ENCODE measurements at regions not wholly inside any gene's neighbourhood (a gene's known extent, or its start where the extent isn't known, plus 50 kb on each side); places are given as distances from the start of the nearest gene placed in this dataset.

DNA sequence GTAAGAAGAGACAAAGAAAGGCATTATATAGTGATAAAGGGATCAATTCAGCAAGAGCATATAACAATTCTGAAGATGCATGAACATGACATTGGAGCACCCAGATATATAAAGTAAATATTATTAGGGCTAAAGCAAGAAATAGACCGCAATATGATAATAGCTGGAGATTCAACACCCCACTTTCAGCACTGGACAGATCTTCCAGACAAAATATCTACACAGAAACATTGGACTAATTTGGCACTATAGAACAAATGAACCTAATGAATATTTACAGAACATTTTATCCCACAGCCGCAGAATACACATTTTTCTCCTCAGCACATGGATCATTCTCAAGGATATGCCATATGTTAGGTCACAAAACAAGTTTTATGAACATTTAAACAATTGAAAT is 633.1 kb downstream of the JRKL start:
- Histone ChIP-seq H3K4me1 (replicated peaks in 1 of 2; ENCODE audit: control insufficient read depth in 2 of 2, insufficient read depth in 2 of 2, low read length in 2 of 2) (no peaks in the 10 kb centered on the region), H3K4me2 (ENCODE audit: insufficient read depth, low read length) (no peak overlapping the region), H4K20me1 (replicated peaks; ENCODE audit: control insufficient read depth, insufficient read depth, low read length) (no peaks in the 10 kb centered on the region), H3K9ac (ENCODE audit: insufficient read depth in 1 of 2, low read depth in 2 of 2, low read length in 2 of 2) (no peak overlapping the region), H3K27me3 (ENCODE audit: control insufficient read depth in 2 of 2, insufficient read depth in 2 of 2, low read length in 2 of 2) (no peaks in the 10 kb centered on the region), H3K9me3 (replicated peaks; ENCODE audit: control insufficient read depth, insufficient read depth, low read depth, low read length) (no peaks in the 10 kb centered on the region; the same call in none of the 2 replicates), H3K27ac (ENCODE audit: extremely low read depth, low read depth, low read length) (no peak overlapping the region), H3K4me3 (no peak overlapping the region), H3K36me3 (ENCODE audit: control insufficient read depth, insufficient read depth, low read length) (no peaks in the 10 kb centered on the region), H3K9me1 (ENCODE audit: control insufficient read depth, insufficient read depth, low read length) (no peaks in the 10 kb centered on the region), H3K79me2 (ENCODE audit: control insufficient read depth, insufficient read depth, low read length) (no peaks in the 10 kb centered on the region), H2AFZ (ENCODE audit: low read depth, low read length) (no peak overlapping the region)
- no TSS peak for BruUV-seq (replicated peaks)
- DNase-seq (ENCODE audit: extremely low read depth in 1 of 4, low spot score in 3 of 4) (no peak), FAIRE-seq (no peak), ATAC-seq (no peak)
- TF ChIP-seq ESRRA (IDR thresholded peaks at IDR 0.05; ENCODE audit: borderline replicate concordance, low read depth), result no peak
- TF ChIP-seq REST (IDR thresholded peaks at IDR 0.05; ENCODE audit: borderline replicate concordance), result peak; percentile 50
- no peak for TF ChIP-seq REST (CRISPR knock-in tag; IDR thresholded peaks at IDR 0.05; ENCODE audit: low read depth)
- ChIA-PET CTCF (ENCODE audit: low intra/inter-chr PET ratio) (no interaction called here), POLR2A (no interaction called here)
- 0% methylated on average over 2 of the region's 2 CpGs for WGBS (ENCODE audit: insufficient coverage, low coverage, missing lambda C conversion rate)
- in situ Hi-C loops (cut with MboI), result no loop called here
- intact Hi-C loops (cut with micrococcal nuclease), result no loop called here

Data from K562 (cell line).